Right atrium auricular region (tissue), 2 donors: ENCODE measurements at regions not wholly inside any gene's neighbourhood (a gene's known extent, or its start where the extent isn't known, plus 50 kb on each side); places are given as distances from the start of the nearest gene placed in this dataset.

Experiments
- DNase-seq: peaks from one replicate; pipeline ENCODE4 v3.0.0-alpha.2; 2019; ENCODE audit warnings: low spot score
- H3K27ac ChIP-seq, 2 donors: fragments of 200-600 bp; sonication (generic); 1 replicate in 1 of 2; 2 replicates in 1 of 2; pipeline ENCODE4 v1.5.1; 2016 to 2019
- H3K27me3 ChIP-seq, 2 donors: fragments of 200-600 bp; sonication (generic); one replicate each; pipeline versions ENCODE4 v1.5.1 to v1.6.0; 2017 to 2019
- H3K36me3 ChIP-seq: fragments of 200-600 bp; sonication (generic); one replicate; pipeline ENCODE4 v1.5.1; 2016
- H3K4me1 ChIP-seq, 2 donors: fragments of 200-600 bp; sonication (generic); one replicate each; pipeline versions ENCODE4 v1.5.1 to v1.6.0; 2017 to 2019
- H3K4me3 ChIP-seq, 2 donors: fragments of 200-600 bp; sonication (generic); 1 replicate in 1 of 2; 2 replicates in 1 of 2; pipeline ENCODE4 v1.5.1; 2017 to 2019; ENCODE audit warnings: mild to moderate bottlenecking in 1 of 2, moderate library complexity in 1 of 2
- H3K9me3 ChIP-seq, 2 donors: fragments of 200-600 bp; sonication (generic); one replicate each; pipeline ENCODE4 v1.5.1; 2019
- CTCF ChIP-seq, 2 donors: fragments of 200-600 bp; sonication (generic); IDR thresholded peaks; one replicate each; pipeline ENCODE4 v1.5.1; 2019; ENCODE audit warnings: antibody characterized with exemption in 2 of 2

- no peak overlapping the region for H3K27ac ChIP-seq
- H3K4me3 ChIP-seq, result no peak overlapping the region
- peaks cover 0 to 11% of the 10 kb centered on the region in 2 donors for H3K9me3 ChIP-seq
- H3K36me3 ChIP-seq, result no peaks in the 10 kb centered on the region
- DNase-seq, result no peak
- no peaks in the 10 kb centered on the region for H3K4me1 ChIP-seq
- no peaks in the 10 kb centered on the region for H3K27me3 ChIP-seq
- TF ChIP-seq CTCF (IDR thresholded peaks at IDR 0.05), result no peak
These were observed 557.6 kb downstream of the CBLN2 start for GRCh38 chr18:71986351-71987050.

GRCh38 chr18:71976744-71977143 is 567.4 kb downstream of the CBLN2 start:
- Histone ChIP-seq H3K27ac (no peak overlapping the region), H3K4me3 (no peak overlapping the region), H3K9me3 (no peaks in the 10 kb centered on the region), H3K36me3 (no peaks in the 10 kb centered on the region), H3K27me3 (no peaks in the 10 kb centered on the region), H3K4me1 (no peaks in the 10 kb centered on the region)
- DNase-seq, result no peak
- TF ChIP-seq CTCF (IDR thresholded peaks at IDR 0.05), result no peak

- Histone ChIP-seq H3K9me3 (peaks cover 0 to 5% of the 10 kb centered on the region in 2 donors), H3K27ac (no peak overlapping the region), H3K36me3 (no peaks in the 10 kb centered on the region), H3K27me3 (no peaks in the 10 kb centered on the region), H3K4me3 (no peak overlapping the region), H3K4me1 (no peaks in the 10 kb centered on the region)
- TF ChIP-seq CTCF (IDR thresholded peaks at IDR 0.05), result no peak
- no peak for DNase-seq
These were observed 577.4 kb downstream of the CBLN2 start for GRCh38 chr18:71966791-71967190.

- Histone ChIP-seq H3K27ac (no peak overlapping the region), H3K36me3 (no peaks in the 10 kb centered on the region), H3K27me3 (no peaks in the 10 kb centered on the region), H3K9me3 (no peaks in the 10 kb centered on the region), H3K4me1 (no peaks in the 10 kb centered on the region), H3K4me3 (no peak overlapping the region)
- TF ChIP-seq CTCF (IDR thresholded peaks at IDR 0.05), result no peak
- no peak for DNase-seq
These were observed 585.5 kb downstream of the CBLN2 start for GRCh38 chr18:71958605-71959004.

GRCh38 chr18:71951001-71951400 is 593.1 kb downstream of the CBLN2 start:
- H3K27ac ChIP-seq, result no peak overlapping the region
- TF ChIP-seq CTCF (IDR thresholded peaks at IDR 0.05), result no peak
- H3K36me3 ChIP-seq, result no peaks in the 10 kb centered on the region
- no peak overlapping the region for H3K4me3 ChIP-seq
- no peaks in the 10 kb centered on the region for H3K4me1 ChIP-seq
- no peak for DNase-seq
- no peaks in the 10 kb centered on the region for H3K27me3 ChIP-seq
- H3K9me3 ChIP-seq, result no peaks in the 10 kb centered on the region

- Histone ChIP-seq H3K4me3 (no peak overlapping the region), H3K27me3 (no peaks in the 10 kb centered on the region), H3K9me3 (no peaks in the 10 kb centered on the region), H3K36me3 (no peaks in the 10 kb centered on the region), H3K27ac (no peak overlapping the region), H3K4me1 (no peaks in the 10 kb centered on the region)
- no peak for DNase-seq
- TF ChIP-seq CTCF (IDR thresholded peaks at IDR 0.05), result no peak
These were observed 601.7 kb downstream of the CBLN2 start for GRCh38 chr18:71942433-71942832.
